ENCODE measurements at regions not wholly inside any gene's neighbourhood (a gene's known extent, or its start where the extent isn't known, plus 50 kb on each side); places are given as distances from the start of the nearest gene placed in this dataset.

DNA sequence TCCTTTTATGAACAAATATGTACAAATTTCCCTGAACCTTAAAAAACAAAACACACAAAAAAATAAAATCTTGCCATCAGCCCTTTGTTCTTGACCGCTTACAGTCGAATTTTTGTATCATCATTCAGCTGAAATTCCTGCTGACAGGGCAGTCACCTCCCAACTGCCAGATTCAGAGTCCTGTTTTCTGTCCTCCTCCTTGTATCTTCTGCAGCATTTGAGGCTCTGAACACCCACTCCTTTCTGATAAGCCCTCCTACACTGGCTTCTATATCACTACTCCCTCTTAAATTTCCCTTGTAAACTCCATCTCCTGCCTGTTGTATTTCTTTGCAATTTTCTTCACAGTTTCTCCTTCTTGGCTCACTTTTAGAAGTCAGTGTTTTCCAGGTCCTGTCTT lies 77.8 kb upstream of the CCN6 start:
- TF ChIP-seq RAD51 (IDR thresholded peaks at IDR 0.05; ENCODE audit: borderline replicate concordance, low read depth) (no peak), MNT (conservative IDR thresholded peaks at IDR 0.05) (no peak), BRF1 (IDR thresholded peaks at IDR 0.05; ENCODE audit: borderline replicate concordance, extremely low read depth, insufficient read length) (no peak), CTCF (IDR thresholded peaks at IDR 0.05 in 2 of 3, conservative IDR thresholded peaks at IDR 0.05 in 1 of 3; ENCODE audit: insufficient read depth in 2 of 3, low read depth in 1 of 3, low read length in 3 of 3) (no peak), ZNF311 (CRISPR knock-in tag; IDR thresholded peaks at IDR 0.05) (no peak), C11orf30 (IDR thresholded peaks at IDR 0.05; ENCODE audit: low read depth) (no peak), SIN3B (IDR thresholded peaks at IDR 0.05; ENCODE audit: low read depth) (no peak), EP300 (IDR thresholded peaks at IDR 0.05; ENCODE audit: low read length) (no peak)

All from K562 (cell line).